Lung (tissue), 11 donors: ENCODE measurements at regions not wholly inside any gene's neighbourhood (a gene's known extent, or its start where the extent isn't known, plus 50 kb on each side); places are given as distances from the start of the nearest gene placed in this dataset.
"Not testable (repeated sequence)": the region's sequence is repeated elsewhere in the genome, so short reads cannot be mapped to it uniquely, and the experiment has no call there.

Source experiments
- ATAC-seq: fragments of 200-7000 bp; cut with Tn5 transposase; one replicate; pipeline ENCODE4 v1.9.1; 2020; ENCODE audit warnings: moderate number of reproducible peaks; ENCODE audit not compliant: insufficient read depth, low FRiP score
- DNase-seq, 3 donors: peaks; one replicate each; pipeline ENCODE4 v3.0.0-alpha.2; 2013 to 2017
- H3K27ac ChIP-seq, 2 donors: one replicate each; pipeline ENCODE4 v1.5.1; 2013; ENCODE audit warnings: mild to moderate bottlenecking in 2 of 2, moderate library complexity in 2 of 2, control low read depth in 1 of 2, inconsistent platforms in 1 of 2, low read depth in 1 of 2, low read length in 1 of 2
- H3K27me3 ChIP-seq, 3 donors: one replicate each; pipeline ENCODE4 v1.5.1; 2013; ENCODE audit warnings: low read length in 2 of 3; ENCODE audit not compliant: control insufficient read depth in 3 of 3, insufficient read depth in 3 of 3
- H3K36me3 ChIP-seq, 4 donors: one replicate each; pipeline ENCODE4 v1.5.1; 2013; ENCODE audit warnings: low read length in 4 of 4, mild to moderate bottlenecking in 1 of 4, moderate library complexity in 1 of 4; ENCODE audit not compliant: control insufficient read depth in 4 of 4, insufficient read depth in 4 of 4
- H3K4me1 ChIP-seq, 5 donors: one replicate each; pipeline ENCODE4 v1.5.1; 2013; ENCODE audit warnings: low read length in 5 of 5, mild to moderate bottlenecking in 2 of 5, moderate library complexity in 1 of 5; ENCODE audit not compliant: control insufficient read depth in 5 of 5, insufficient read depth in 5 of 5
- H3K4me3 ChIP-seq: one replicate; pipeline ENCODE4 v1.5.1; 2013; ENCODE audit warnings: mild to moderate bottlenecking, control low read depth, moderate library complexity
- H3K9ac ChIP-seq, 2 donors: one replicate each; pipeline ENCODE4 v1.5.1; 2013; ENCODE audit warnings: low read length in 2 of 2, control low read depth in 1 of 2; ENCODE audit not compliant: insufficient read depth in 1 of 2
- H3K9me3 ChIP-seq, 4 donors: one replicate each; pipeline ENCODE4 v1.5.1; 2013; ENCODE audit warnings: low read length in 3 of 4, mild to moderate bottlenecking in 1 of 4, moderate library complexity in 1 of 4; ENCODE audit not compliant: control insufficient read depth in 4 of 4, insufficient read depth in 3 of 4
- CTCF ChIP-seq: IDR thresholded peaks from 2 replicates; pipeline ENCODE4 v1.5.1; 2012; ENCODE audit warnings: mild to moderate bottlenecking; ENCODE audit errors: control extremely low read depth, extremely low read depth
- WGBS, 2 donors: extraction: QIAGEN DNeasy Blood & Tissue Kit; methylation state at CpG; one replicate each; pipeline ENCODE4 v1.1.7; 2013; 5-methylcytosine and 5-hydroxymethylcytosine counted together
- donor health status: control.
- donor health status: control.
- donor health status: Bipolar disorder and iron deficiency.
- donor health status: healthy.
- donor health status: DM: yes; HTN: yes; CAD: no.

- no peak overlapping the region for H3K4me3 ChIP-seq
- no peak overlapping the region for H3K9ac ChIP-seq
- peaks cover 0 to 2% (median 0%) of the 10 kb centered on the region in 4 donors for H3K9me3 ChIP-seq
- no peak for TF ChIP-seq CTCF
- no peaks in the 10 kb centered on the region for H3K27me3 ChIP-seq
- 92 to 96% methylated on average over 2 of the region's 2 CpGs for WGBS, 2 donors
- H3K4me1 ChIP-seq = no peaks in the 10 kb centered on the region
- H3K36me3 ChIP-seq = no peaks in the 10 kb centered on the region
- H3K27ac ChIP-seq = no peak overlapping the region
- DNase-seq (no peak), ATAC-seq (no peak)
Measured at GRCh38 chr1:185432948-185433347, 115.9 kb upstream of the IVNS1ABP start.

DNA sequence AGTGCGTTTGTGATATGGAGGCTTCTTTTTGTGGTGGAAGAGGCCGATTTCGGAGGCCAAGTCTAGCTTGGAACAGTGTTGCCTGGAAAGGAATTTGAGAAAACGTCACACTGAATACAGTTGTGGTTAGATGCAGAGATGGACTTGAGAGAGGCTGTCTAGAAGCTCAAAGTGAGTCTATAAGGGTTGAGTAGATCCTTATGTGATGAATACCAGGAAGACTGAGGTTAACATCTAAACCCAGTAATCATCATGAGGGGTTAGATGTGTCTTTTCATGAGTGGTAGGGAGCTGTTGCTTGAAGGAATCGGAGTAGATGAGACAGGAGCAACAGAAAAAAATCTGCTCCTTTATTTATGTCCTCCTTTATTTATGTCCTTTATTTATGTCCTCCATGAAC, 114.6 kb upstream of the IVNS1ABP start:
- no peak for TF ChIP-seq CTCF
- WGBS, 2 donors = 86 to 97% methylated on average over 5 of the region's 5 CpGs
- peaks cover 0 to 2% (median 0%) of the 10 kb centered on the region in 4 donors for H3K9me3 ChIP-seq
- no peak overlapping the region for H3K27ac ChIP-seq
- DNase-seq = no peak
- H3K4me3 ChIP-seq = no peak overlapping the region
- H3K36me3 ChIP-seq = no peaks in the 10 kb centered on the region
- no peak overlapping the region for H3K9ac ChIP-seq
- H3K27me3 ChIP-seq = no peaks in the 10 kb centered on the region
- no peak for ATAC-seq
- peaks cover 0 to 2% (median 0%) of the 10 kb centered on the region in 5 donors for H3K4me1 ChIP-seq

GRCh38 chr1:185429668-185430067, 112.6 kb upstream of the IVNS1ABP start:
- ATAC-seq, H3K4me3 ChIP-seq, DNase-seq, H3K9me3 ChIP-seq, H3K27me3 ChIP-seq, H3K4me1 ChIP-seq, H3K27ac ChIP-seq, H3K36me3 ChIP-seq, H3K9ac ChIP-seq: not testable (repeated sequence)
- 94 to 100% methylated on average over 1 of the region's 1 CpG for WGBS, 2 donors

DNA sequence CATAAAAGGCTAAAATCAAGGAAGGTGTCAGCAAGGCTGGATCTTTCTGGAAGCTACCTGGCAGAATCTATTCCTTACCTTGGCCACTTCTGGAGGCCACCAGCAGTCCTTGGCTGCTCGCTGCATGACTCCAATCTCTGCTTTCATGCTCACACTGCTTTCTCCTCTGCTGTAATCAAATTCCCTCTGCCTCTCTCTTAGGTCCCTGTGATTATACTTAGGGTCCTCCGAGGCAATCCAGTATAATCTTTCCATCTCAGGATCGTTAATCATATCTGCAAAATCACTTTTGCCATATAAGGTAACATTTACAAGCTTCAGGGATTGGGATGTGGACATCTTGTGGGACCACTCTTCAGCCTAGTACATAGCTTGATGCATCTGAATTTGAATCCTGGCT, 110.7 kb upstream of the IVNS1ABP start:
- Histone ChIP-seq H3K9ac (no peak overlapping the region), H3K9me3 (peaks cover 0 to 2% (median 0%) of the 10 kb centered on the region in 4 donors), H3K27me3 (no peaks in the 10 kb centered on the region), H3K4me3 (no peak overlapping the region), H3K27ac (peak overlapping the region in 1 of 2 donors; percentile 72), H3K4me1 (peaks cover 0 to 2% (median 0%) of the 10 kb centered on the region in 5 donors), H3K36me3 (no peaks in the 10 kb centered on the region)
- TF ChIP-seq CTCF = no peak
- 77 to 89% methylated on average over 3 of the region's 3 CpGs for WGBS, 2 donors
- ATAC-seq (no peak), DNase-seq (no peak)
